Epithelial cell of proximal tubule (primary cell): ENCODE measurements at regions not wholly inside any gene's neighbourhood (a gene's known extent, or its start where the extent isn't known, plus 50 kb on each side); places are given as distances from the start of the nearest gene placed in this dataset.

Experiments
- DNase-seq: peaks from one replicate; pipeline ENCODE4 v3.0.0-alpha.2; 2011; ENCODE audit warnings: low read depth
- H3K4me3 ChIP-seq: 2 replicates; pipeline ENCODE4 v1.5.1; 2011; ENCODE audit warnings: low read depth, mild to moderate bottlenecking, low read length
- TF ChIP-seq, protein P1 (sequence below): conservative IDR thresholded peaks from 2 replicates; pipeline ENCODE4 v1.5.1; 2012; ENCODE audit warnings: low read depth, mild to moderate bottlenecking, low read length

DNA sequence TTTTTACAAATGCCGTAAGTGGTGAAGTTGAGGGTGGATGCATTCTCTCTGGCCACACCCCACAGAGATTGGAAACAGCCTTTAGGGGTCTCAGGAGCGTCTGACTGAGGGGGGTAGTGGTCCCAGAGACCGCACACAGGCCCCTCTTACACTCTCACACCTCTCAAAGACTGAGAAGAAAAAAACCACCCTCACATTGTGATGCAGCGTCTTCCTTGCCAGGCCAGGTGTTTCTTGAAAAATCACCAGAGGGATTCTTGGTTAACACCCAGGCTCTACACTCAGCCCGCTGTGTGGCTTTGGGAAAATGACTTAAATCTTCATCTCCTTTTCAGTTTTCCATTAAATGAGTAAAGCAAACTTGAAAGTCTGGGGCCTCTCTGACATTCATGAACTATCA, 115.8 kb upstream of the SPTLC3 start:
- no peak for DNase-seq
- TF ChIP-seq, protein P1, sequence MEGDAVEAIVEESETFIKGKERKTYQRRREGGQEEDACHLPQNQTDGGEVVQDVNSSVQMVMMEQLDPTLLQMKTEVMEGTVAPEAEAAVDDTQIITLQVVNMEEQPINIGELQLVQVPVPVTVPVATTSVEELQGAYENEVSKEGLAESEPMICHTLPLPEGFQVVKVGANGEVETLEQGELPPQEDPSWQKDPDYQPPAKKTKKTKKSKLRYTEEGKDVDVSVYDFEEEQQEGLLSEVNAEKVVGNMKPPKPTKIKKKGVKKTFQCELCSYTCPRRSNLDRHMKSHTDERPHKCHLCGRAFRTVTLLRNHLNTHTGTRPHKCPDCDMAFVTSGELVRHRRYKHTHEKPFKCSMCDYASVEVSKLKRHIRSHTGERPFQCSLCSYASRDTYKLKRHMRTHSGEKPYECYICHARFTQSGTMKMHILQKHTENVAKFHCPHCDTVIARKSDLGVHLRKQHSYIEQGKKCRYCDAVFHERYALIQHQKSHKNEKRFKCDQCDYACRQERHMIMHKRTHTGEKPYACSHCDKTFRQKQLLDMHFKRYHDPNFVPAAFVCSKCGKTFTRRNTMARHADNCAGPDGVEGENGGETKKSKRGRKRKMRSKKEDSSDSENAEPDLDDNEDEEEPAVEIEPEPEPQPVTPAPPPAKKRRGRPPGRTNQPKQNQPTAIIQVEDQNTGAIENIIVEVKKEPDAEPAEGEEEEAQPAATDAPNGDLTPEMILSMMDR, result no peak
- H3K4me3 ChIP-seq, result no peak overlapping the region

DNA sequence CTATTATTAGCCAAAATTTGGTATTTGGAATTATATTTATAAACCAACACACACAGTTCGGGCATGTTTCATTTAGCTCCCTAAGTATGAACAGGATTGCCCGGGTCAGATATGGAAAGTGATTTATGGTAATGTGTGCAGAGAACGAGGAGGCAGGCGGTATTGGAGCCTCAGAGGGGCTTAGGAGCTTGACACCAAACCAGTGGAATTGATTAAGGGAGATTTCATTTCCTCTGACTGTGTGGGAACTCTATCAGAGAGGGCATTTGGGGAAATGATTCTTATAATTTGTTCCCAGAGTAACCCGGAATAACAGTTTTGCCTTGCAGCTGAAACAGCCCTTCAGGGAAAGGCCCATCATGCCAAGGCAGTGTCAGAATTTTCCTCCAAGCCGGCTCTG, 115.1 kb upstream of the SPTLC3 start:
- TF ChIP-seq, protein P1, result no peak
- no peak overlapping the region for H3K4me3 ChIP-seq
- no peak for DNase-seq

DNA sequence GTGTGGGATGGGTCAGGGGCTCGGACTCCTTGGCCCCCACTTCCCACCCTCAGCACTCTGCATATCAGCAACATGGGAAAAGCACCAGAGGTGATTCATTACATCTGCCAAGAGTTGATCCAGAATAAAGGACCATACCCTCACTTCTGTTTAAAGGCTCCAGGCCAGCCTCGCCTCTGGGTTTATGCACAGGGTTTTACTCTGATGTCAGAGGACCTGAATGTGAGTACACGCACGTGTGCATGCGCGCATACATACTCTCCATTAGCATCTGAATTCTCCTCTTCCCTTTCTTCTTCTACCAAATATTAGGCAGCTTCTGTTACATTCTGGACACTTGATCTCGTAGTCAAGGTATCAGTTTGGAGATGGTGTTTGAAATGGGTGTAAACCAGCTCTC, 114.7 kb upstream of the SPTLC3 start:
- TF ChIP-seq, protein P1, result no peak
- no peak overlapping the region for H3K4me3 ChIP-seq
- DNase-seq, result no peak

DNA sequence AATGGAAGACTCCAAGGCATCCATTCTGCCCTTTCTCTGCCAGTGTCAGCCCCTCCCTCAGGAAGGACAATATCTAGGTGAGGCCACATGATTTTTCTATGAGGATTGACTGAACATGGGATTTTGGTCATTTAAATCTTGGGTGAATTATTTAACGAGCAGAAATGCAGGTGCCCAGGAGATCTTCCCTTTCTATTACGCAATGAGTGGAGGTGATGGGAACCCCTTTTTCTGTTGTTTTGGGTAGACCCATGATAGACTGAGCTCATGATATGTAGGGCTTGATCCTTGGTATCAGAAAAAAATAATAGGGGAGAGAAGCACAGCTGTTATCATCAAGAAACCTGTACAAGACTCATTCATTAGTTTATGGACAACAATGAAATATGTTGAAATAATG, 112.6 kb upstream of the SPTLC3 start:
- DNase-seq, result no peak
- TF ChIP-seq, protein P1, result no peak
- H3K4me3 ChIP-seq, result no peak overlapping the region

DNA sequence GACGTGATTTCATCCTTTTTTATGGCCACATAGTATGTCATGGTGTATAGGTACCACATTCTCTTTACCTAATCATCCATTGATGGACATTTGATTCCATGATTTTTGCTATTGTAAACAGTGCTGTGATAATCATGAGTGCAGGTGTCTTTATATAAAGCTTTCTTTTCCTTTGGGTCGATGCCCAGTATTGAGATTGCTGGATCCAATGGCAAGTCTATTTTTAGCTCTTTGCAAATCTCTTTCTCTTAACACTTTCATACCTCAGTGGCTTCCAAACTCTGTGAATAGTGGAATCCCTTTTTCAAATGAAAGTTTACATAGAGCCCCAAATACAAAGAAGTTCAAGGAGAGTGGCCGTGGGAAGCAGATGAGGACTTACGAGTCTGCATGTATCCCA, 105.8 kb upstream of the SPTLC3 start:
- DNase-seq, result no peak
- H3K4me3 ChIP-seq, result no peak overlapping the region
- TF ChIP-seq, protein P1, result no peak

DNA sequence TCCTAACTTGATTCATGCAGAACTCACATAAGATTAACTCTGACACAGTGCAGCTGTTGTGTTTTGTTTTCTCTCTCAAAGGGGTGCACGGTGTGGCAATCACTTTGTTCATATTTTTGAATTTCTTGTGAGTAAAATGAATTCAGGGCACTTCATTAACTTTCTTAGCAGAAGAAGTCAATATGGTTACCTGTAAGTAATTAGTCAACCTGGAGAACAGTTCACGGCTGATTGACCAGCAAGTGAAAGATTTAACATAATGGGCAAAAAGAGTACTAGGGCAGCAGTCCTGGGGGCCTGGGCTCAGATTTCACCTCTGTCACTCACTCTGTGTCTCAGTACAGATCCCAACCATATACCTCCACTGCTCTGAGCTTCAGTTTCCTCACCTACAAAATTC, 102.4 kb upstream of the SPTLC3 start:
- TF ChIP-seq, protein P1, result no peak
- DNase-seq, result no peak
- H3K4me3 ChIP-seq, result no peak overlapping the region

DNA sequence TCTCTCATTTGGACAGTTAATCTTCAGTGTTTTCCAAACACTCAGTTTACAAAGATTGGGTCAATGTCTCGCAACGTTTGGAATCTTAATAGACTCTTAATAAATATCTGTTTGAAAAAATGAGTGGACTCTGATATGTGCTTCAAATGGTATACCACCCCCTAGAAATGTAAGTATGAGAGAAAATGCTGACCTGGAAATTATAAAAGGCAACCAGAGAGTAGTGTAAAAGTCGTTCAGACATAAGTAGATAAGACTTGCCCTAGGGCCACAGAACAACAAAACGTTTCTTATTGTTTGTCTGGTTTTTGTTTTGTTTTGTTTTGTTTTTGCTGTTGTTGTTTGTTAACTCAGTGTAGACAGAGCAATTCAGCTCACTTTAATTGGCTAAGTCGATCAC, 97.4 kb upstream of the SPTLC3 start:
- TF ChIP-seq, protein P1, result no peak
- DNase-seq, result no peak
- no peak overlapping the region for H3K4me3 ChIP-seq
